Endodermal cell (in vitro differentiated cells): ENCODE measurements at regions not wholly inside any gene's neighbourhood (a gene's known extent, or its start where the extent isn't known, plus 50 kb on each side); places are given as distances from the start of the nearest gene placed in this dataset.

Experiments
- DNase-seq: peaks from one replicate; pipeline ENCODE4 v3.0.0-alpha.2; 2017
- H3K27ac ChIP-seq: 2 replicates; pipeline ENCODE4 v1.5.1; 2013; ENCODE audit warnings: mild to moderate bottlenecking, low read depth, low read length, moderate library complexity
- H3K27me3 ChIP-seq: 2 replicates; pipeline ENCODE4 v1.6.1; 2013; ENCODE audit warnings: mild to moderate bottlenecking, low read length, moderate library complexity; ENCODE audit not compliant: insufficient read depth, control insufficient read depth, poor library complexity, severe bottlenecking
- H3K36me3 ChIP-seq: 2 replicates; pipeline ENCODE4 v1.7.0; 2013; ENCODE audit warnings: mild to moderate bottlenecking, low read length, moderate library complexity; ENCODE audit not compliant: control insufficient read depth, insufficient read depth
- H3K4me1 ChIP-seq: one replicate; pipeline ENCODE4 v1.7.0; 2013; ENCODE audit warnings: low read length; ENCODE audit not compliant: control insufficient read depth, insufficient read depth
- H3K4me3 ChIP-seq: 2 replicates; pipeline ENCODE4 v1.5.1; 2013; ENCODE audit warnings: mild to moderate bottlenecking, low read length, moderate library complexity
- H3K9ac ChIP-seq: 2 replicates; pipeline ENCODE4 v1.6.1; 2013; ENCODE audit warnings: mild to moderate bottlenecking, low read length, moderate library complexity; ENCODE audit not compliant: poor library complexity, severe bottlenecking; ENCODE audit errors: extremely low read depth
- H3K9me3 ChIP-seq: 2 replicates; pipeline ENCODE4 v1.6.1; 2013; ENCODE audit warnings: mild to moderate bottlenecking, low read length, moderate library complexity; ENCODE audit not compliant: control insufficient read depth
- H3K27ac Mint-ChIP-seq: 2 replicates; pipeline ENCODE4 v1.8.0; 2020; ENCODE audit warnings: mixed read lengths
- H3K27me3 Mint-ChIP-seq: 2 replicates; pipeline ENCODE4 v1.8.0; 2021; ENCODE audit warnings: mild to moderate bottlenecking, mixed read lengths; ENCODE audit not compliant: insufficient read depth
- H3K36me3 Mint-ChIP-seq: 2 replicates; pipeline ENCODE4 v1.8.0; 2020; ENCODE audit warnings: low read depth, mixed read lengths
- H3K4me1 Mint-ChIP-seq: 2 replicates; pipeline ENCODE4 v1.8.0; 2020; ENCODE audit warnings: mixed read lengths
- H3K4me3 Mint-ChIP-seq: 2 replicates; pipeline ENCODE4 v1.8.0; 2020; ENCODE audit warnings: mild to moderate bottlenecking, moderate library complexity, mixed read lengths
- H3K9me3 Mint-ChIP-seq: 2 replicates; pipeline ENCODE4 v1.8.0; 2020; ENCODE audit warnings: mild to moderate bottlenecking, mixed read lengths
- WGBS, 2 experiments: methylation state at CpG; one replicate each; pipeline versions ENCODE4 v1.1.5 to v1.1.7; 2013; ENCODE audit warnings: missing lambda C conversion rate in 2 of 2, mixed read lengths in 1 of 2; ENCODE audit not compliant: insufficient coverage in 1 of 2, insufficient read length in 1 of 2; 5-methylcytosine and 5-hydroxymethylcytosine counted together
- TF ChIP-seq, protein P1 (sequence below): fragments of 200-600 bp; sonication (generic); conservative IDR thresholded peaks from 2 replicates; pipeline ENCODE4 v1.5.0; 2021; ENCODE audit warnings: antibody characterized with exemption, mild to moderate bottlenecking

- TF ChIP-seq, protein P1, sequence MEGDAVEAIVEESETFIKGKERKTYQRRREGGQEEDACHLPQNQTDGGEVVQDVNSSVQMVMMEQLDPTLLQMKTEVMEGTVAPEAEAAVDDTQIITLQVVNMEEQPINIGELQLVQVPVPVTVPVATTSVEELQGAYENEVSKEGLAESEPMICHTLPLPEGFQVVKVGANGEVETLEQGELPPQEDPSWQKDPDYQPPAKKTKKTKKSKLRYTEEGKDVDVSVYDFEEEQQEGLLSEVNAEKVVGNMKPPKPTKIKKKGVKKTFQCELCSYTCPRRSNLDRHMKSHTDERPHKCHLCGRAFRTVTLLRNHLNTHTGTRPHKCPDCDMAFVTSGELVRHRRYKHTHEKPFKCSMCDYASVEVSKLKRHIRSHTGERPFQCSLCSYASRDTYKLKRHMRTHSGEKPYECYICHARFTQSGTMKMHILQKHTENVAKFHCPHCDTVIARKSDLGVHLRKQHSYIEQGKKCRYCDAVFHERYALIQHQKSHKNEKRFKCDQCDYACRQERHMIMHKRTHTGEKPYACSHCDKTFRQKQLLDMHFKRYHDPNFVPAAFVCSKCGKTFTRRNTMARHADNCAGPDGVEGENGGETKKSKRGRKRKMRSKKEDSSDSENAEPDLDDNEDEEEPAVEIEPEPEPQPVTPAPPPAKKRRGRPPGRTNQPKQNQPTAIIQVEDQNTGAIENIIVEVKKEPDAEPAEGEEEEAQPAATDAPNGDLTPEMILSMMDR: no peak
- H3K4me1 ChIP-seq: no peaks in the 10 kb centered on the region
- peak; percentile 43 for DNase-seq
- H3K36me3 ChIP-seq: no peaks in the 10 kb centered on the region
- no peaks in the 10 kb centered on the region for H3K27me3 ChIP-seq
- WGBS, 2 experiments: 92% methylated on average over 6 of the region's 6 CpGs; no CpG with 5 or more reads in 1 of the 2 experiments
- no peak overlapping the region for H3K27ac ChIP-seq
- Mint-ChIP-seq H3K36me3 (no peaks in the 10 kb centered on the region), H3K4me3 (no peak overlapping the region), H3K27me3 (peaks cover under 1% of the 10 kb centered on the region), H3K27ac (no peak overlapping the region), H3K4me1 (peaks cover 19% of the 10 kb centered on the region), H3K9me3 (peaks cover 4% of the 10 kb centered on the region)
- H3K9ac ChIP-seq: no peak overlapping the region
- H3K4me3 ChIP-seq: no peak overlapping the region
- H3K9me3 ChIP-seq: peaks cover 7% of the 10 kb centered on the region
Measured at GRCh38 chr1:5645929-5646328, 346.3 kb downstream of the NPHP4 start.

DNA sequence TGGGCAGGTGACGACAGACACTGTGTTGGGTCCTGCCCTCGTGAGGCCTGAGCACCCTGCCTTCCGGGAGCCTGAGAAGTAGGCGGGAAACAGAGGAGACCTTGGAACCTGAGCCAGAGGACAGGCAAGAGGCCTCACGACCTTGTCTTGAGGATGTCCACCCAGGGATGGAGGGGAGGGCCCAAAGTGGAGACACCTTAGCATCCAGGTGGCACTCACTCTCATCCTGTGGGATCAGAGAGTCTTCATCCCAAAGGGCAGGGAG lies 347.2 kb downstream of the NPHP4 start:
- Mint-ChIP-seq H3K4me3 (no peak overlapping the region), H3K36me3 (no peaks in the 10 kb centered on the region), H3K9me3 (peaks cover 4% of the 10 kb centered on the region), H3K27me3 (no peaks in the 10 kb centered on the region), H3K4me1 (peaks cover 19% of the 10 kb centered on the region), H3K27ac (no peak overlapping the region)
- TF ChIP-seq, protein P1: no peak
- Histone ChIP-seq H3K4me3 (no peak overlapping the region), H3K27me3 (no peaks in the 10 kb centered on the region), H3K4me1 (no peaks in the 10 kb centered on the region), H3K36me3 (no peaks in the 10 kb centered on the region), H3K27ac (no peak overlapping the region), H3K9me3 (peaks cover 7% of the 10 kb centered on the region), H3K9ac (no peak overlapping the region)
- WGBS, 2 experiments: 86 to 89% methylated on average over 5 of the region's 5 CpGs
- no peak for DNase-seq

- TF ChIP-seq, protein P1: no peak
- WGBS, 2 experiments: 91 to 94% methylated on average over 8 to 12 of the region's 12 CpGs
Measured at GRCh38 chr1:5644281-5645134, 347.7 kb downstream of the NPHP4 start.

More at GRCh38 chr1:5644281-5645134, 347.7 kb downstream of the NPHP4 start:
- Mint-ChIP-seq H3K36me3 (no peaks in the 10 kb centered on the region), H3K27ac (no peak overlapping the region), H3K4me3 (no peak overlapping the region), H3K9me3 (peaks cover 4% of the 10 kb centered on the region), H3K4me1 (peaks cover 19% of the 10 kb centered on the region), H3K27me3 (no peaks in the 10 kb centered on the region)
- Histone ChIP-seq H3K4me3 (no peak overlapping the region), H3K4me1 (no peaks in the 10 kb centered on the region), H3K36me3 (no peaks in the 10 kb centered on the region), H3K27ac (no peak overlapping the region), H3K9ac (no peak overlapping the region), H3K27me3 (no peaks in the 10 kb centered on the region), H3K9me3 (peaks cover 7% of the 10 kb centered on the region)
- peak; percentile 28 for DNase-seq
